Head of caudate nucleus (tissue), 42 donors: ENCODE measurements at regions not wholly inside any gene's neighbourhood (a gene's known extent, or its start where the extent isn't known, plus 50 kb on each side); places are given as distances from the start of the nearest gene placed in this dataset.

Source experiments
- DNase-seq, 42 donors: peaks; one replicate each; pipeline versions ENCODE4 v3.0.0 to v3.0.0-alpha.2; 2020 to 2021; ENCODE audit warnings: mixed read lengths in 7 of 42
- intact Hi-C: fragments of 100-400 bp; cut with DNase I; formaldehyde crosslinking; loops from one replicate; pipeline ENCODE4 v1.15.0; 2022

DNA sequence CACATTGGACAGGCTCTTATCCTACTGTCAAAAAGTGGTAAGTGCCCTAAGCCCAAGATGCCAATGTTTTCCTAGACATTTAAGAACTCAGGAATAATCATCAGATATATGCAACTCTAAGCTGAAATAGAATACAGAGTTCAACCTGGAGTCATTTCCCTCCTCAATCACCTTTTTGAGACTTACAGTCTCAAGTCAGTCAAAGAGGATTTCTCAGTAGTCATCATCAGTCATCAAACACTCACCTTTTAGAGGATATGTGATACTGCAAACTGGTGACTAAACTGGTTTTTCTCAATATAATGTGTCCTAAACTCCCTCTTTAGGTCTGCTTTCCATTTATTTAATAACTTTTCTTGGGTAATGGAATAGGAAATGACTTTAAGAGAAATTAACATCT lies 145.3 kb upstream of the ADAMTS5 start:
- DNase-seq, result no peak
- intact Hi-C loops, result no loop called here

DNA sequence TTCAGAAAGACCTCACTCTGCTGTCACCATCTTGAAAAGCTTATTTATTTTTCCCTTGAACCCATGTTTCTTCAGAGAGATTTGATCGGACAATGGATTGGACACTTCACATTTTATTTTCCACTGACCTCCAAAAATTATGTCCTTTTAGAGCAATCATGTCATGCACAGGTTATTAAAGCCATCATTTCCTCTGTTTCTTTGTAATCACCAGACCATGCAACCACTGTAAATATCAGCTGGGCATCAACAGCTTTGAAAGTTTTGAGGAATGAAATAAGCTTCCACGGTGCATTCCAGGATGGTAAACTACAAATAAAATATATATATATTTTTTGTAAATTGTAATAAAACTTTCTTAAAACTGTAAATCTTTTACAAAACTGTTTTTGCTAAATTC lies 144.1 kb upstream of the ADAMTS5 start:
- no peak for DNase-seq
- intact Hi-C loops, result no loop called here

GRCh38 chr21:27108701-27109100 lies 141.8 kb upstream of the ADAMTS5 start:
- DNase-seq, result no peak
- intact Hi-C loops, result no loop called here

- no peak for DNase-seq
- intact Hi-C loops, result no loop called here
These were observed 141.3 kb upstream of the ADAMTS5 start for GRCh38 chr21:27108228-27108627.

- DNase-seq, result no peak
- intact Hi-C loops, result no loop called here
These were observed 138.1 kb upstream of the ADAMTS5 start for GRCh38 chr21:27104846-27105431.

GRCh38 chr21:27103768-27104167 lies 136.9 kb upstream of the ADAMTS5 start:
- intact Hi-C loops, result no loop called here
- DNase-seq, result peak in 1 of 42 donors; percentile 7

GRCh38 chr21:27101523-27101922 lies 134.6 kb upstream of the ADAMTS5 start:
- intact Hi-C loops, result no loop called here

DNA sequence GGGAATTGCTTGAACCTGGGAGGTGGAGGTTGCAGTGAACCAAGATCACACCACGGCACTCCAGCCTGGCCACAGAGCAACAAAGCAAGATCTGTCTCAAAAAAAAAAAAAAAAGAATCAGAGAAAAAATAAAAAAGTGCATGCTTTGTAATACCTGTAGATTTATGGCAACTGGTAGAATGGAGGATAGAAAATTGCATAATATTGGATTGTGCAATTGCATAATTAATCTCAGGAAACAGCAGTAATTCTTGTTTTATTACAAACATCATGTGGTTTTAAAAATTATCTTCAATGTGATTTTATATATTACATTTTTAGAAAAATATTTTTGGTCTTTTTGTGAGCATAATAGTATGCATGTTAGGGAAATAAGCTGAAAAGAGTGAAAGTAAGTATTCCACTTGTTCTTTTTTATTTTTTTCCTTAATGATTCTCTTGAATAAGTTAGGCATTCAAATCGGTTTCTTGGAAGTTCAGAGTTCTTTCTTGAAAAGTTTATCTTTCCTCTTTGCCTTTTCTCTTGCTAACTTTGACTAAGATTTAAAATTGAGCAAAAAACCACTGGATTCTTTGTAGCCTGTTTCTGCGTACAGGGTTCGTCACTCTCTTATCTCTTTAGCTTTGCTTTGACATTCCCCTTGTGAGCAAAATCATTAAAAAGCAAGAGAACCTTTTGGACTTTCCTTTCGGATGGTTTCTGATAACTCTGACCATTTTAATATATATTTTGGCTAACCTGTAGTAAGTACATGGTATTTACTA lies 127.5 kb upstream of the ADAMTS5 start:
- intact Hi-C loops, result no loop called here
- no peak for DNase-seq

More at GRCh38 chr21:27101523-27101922, 134.6 kb upstream of the ADAMTS5 start:
- DNase-seq, result no peak

GRCh38 chr21:27086630-27087029 lies 119.7 kb upstream of the ADAMTS5 start:
- no peak for DNase-seq
- intact Hi-C loops, result no loop called here

- intact Hi-C loops, result no loop called here
- DNase-seq, result no peak
These were observed 119.3 kb upstream of the ADAMTS5 start for GRCh38 chr21:27086186-27086585.

DNA sequence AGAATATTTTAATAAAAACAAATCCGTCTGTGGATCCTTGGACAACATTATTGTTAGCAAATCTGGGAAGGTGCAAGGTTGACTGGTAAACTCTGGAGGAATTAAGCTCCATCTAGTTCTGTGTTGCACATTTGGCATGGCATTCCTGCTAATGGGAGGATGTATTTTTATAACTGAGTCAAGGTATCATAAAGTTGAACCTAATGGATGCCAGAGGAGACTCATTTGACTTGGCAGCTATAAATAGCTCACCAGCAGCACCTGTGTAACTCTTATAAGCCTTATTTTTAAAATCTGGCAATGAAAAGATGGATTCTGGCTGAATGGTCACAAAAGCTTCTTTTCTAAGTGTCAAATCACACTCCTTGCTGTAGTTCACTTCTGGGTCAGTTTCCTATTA lies 118.5 kb upstream of the ADAMTS5 start:
- intact Hi-C loops, result no loop called here
- no peak for DNase-seq

DNA sequence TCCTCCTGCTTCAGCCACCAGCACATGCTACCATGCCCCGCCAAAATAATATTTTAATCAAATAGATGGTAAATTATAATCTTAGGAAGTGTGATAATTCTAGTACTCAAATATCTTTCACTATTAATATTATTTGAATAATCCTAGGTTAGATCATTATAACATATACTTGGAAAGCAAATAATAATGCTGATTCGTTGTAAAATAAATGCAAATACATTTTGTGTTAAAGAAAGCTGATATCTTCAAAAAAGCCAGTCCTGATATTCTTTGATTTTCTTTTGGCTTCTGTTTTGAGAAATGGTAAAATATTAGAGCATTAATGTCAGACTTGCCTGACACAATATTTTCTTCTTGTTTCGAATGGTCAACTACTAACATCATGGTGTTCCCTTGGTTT lies 116.3 kb upstream of the ADAMTS5 start:
- intact Hi-C loops, result no loop called here

DNA sequence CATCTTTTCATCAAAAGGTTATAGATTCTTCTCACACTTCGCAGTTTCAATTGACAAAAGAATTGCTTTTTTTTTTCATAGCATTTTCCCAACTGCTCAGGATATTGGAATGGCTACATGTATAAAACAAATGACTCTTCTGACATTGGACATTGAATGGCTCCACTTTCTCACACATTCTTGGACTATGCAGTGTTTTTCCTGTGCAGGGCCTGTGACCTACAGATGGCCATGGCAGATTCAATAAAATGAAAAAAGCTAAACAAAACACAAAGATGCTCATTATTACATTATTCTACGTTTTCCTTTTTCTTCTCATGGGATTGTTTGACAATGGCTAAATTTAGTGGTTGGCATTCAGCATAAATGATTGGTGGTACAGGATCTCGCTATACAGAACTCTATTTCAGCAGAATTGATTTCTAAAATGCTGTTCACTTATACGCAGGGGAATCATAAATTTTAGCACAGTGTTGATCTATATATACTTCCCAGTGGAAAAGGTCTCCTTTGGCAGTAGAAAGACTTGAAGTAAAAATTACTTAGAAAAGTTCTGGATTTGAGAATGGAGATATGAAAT lies 115.6 kb upstream of the ADAMTS5 start:
- no peak for DNase-seq
- intact Hi-C loops, result no loop called here

More for the DNA sequence above, 116.3 kb upstream of the ADAMTS5 start:
- DNase-seq, result no peak

- DNase-seq, result no peak
- intact Hi-C loops, result no loop called here
These were observed 112.8 kb upstream of the ADAMTS5 start for GRCh38 chr21:27079636-27080240.

- intact Hi-C loops, result no loop called here
- DNase-seq, result no peak
These were observed 112.0 kb upstream of the ADAMTS5 start for GRCh38 chr21:27078915-27079314.

GRCh38 chr21:27077501-27077900 lies 110.6 kb upstream of the ADAMTS5 start:
- intact Hi-C loops, result no loop called here
- DNase-seq, result no peak

DNA sequence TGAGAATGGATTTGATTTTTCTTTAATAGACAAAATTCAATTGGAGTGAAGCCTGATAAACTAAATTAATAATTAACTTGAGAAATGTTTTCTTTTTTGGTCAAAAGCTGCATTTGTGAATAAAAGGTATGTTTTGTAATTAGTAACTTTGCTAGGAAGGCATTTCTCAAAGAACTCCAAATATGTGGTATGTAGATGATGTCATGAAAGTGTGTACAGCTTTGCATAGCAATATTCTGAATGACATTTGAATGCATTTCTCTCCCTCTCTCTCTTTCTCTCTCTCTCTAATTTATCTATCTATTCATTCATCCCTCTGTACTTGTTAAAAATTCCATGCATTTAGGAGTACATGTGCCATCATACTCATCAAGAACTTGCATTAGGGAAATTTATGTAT lies 109.1 kb upstream of the ADAMTS5 start:
- intact Hi-C loops, result no loop called here
- no peak for DNase-seq

DNA sequence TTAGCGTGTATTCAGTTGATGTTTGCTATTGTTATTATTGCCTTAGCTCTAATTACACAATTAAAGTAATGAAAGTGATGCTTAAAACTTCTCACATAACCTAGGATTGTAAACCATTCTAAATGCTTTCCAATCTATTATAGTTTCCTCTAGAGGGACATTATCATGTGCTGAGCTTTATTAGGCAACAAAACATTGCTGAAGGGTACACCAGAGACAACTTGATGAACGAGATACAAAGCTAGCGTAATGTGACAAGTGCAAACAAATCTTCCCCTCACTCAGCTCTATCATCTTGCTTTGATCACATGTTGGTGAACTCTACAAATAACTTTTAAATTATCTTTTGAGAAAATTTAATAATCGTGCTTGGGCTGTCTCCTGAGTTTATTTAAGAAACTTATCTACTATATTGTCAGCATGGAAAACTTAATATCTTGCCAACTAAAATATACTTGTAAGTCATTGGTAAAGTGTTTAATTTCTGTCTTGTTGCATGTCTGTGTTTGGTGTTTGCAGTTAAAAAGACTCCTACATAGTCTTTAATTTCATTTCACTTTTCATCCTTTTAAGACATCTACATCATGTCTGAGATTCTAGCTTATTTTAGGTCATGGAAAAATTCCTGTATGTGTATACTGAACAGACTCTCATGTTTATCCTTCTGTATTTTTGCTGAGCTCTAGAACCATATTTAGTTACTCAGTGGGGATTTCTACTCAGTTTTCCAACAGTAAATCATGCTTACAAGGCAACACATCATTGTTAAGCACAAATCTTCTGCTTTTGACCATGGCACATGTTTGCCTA lies 104.2 kb upstream of the ADAMTS5 start:
- no peak for DNase-seq
- intact Hi-C loops, result no loop called here

- intact Hi-C loops, result no loop called here
These were observed 101.9 kb upstream of the ADAMTS5 start for GRCh38 chr21:27068811-27069210.

DNA sequence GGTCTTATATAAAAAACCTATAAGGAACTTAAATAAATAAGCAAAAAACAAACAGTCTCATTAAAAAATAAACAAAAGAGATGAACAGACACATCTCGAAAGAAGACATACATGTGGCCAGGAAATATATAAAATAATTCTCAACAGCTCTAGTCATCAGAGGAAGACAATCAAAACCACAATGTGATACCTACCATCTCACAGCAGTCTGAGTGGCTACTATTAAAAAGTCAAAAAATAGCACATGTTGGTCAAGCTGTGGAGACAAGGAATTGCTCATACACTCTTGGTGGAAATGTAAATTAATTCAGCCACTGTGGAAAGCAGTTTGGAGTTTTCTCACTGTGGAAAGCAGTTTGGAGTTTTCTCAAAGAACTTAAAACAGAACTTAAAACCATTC lies 100.3 kb upstream of the ADAMTS5 start:
- intact Hi-C loops, result no loop called here
- DNase-seq, result no peak

More at GRCh38 chr21:27068811-27069210, 101.9 kb upstream of the ADAMTS5 start:
- DNase-seq, result no peak
